Activated CD4-positive, alpha-beta T cell treated with anti-CD3 and anti-CD28 coated beads for 48 hours (primary cell): ENCODE measurements at regions not wholly inside any gene's neighbourhood (a gene's known extent, or its start where the extent isn't known, plus 50 kb on each side); places are given as distances from the start of the nearest gene placed in this dataset.
"Not testable (repeated sequence)": the region's sequence is repeated elsewhere in the genome, so short reads cannot be mapped to it uniquely, and the experiment has no call there.

Experiments
- DNase-seq: peaks from one replicate; pipeline ENCODE4 v3.0.0-alpha.2; 2020

GRCh38 chr5:87115839-87116364 lies 151.8 kb upstream of the RASA1 start:
- DNase-seq = no peak

DNA sequence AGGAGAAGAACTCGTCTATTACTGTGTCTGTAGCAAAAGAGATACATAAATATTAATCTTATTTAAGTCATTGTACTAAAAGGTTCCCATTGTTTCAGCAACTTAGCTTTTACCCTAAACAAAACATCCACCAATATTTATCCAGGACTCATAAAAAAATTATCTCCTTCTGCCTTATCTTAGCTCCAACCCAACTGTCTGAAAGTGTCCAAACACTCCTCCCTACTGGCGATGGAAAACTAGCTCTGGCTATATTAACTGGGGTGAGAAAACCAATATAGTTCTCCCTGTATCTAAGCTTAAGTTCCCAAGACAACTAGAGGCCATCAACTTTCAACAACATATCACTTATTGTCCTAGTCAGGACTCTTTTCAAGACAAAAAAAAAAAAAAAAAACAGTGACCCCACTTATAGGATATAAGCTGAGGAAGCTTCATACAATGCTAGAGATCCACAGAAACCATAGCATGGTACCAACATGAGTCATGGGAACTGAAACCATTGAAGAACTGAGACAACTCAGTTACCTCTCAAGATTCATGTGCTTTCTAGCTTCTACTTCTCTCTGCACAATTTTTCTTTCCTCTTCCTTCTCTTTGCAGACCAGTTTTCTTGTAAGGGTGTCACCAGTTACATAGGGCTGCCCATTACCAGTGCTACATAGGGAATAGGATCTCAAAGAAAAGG lies 150.7 kb upstream of the RASA1 start:
- no peak for DNase-seq

DNA sequence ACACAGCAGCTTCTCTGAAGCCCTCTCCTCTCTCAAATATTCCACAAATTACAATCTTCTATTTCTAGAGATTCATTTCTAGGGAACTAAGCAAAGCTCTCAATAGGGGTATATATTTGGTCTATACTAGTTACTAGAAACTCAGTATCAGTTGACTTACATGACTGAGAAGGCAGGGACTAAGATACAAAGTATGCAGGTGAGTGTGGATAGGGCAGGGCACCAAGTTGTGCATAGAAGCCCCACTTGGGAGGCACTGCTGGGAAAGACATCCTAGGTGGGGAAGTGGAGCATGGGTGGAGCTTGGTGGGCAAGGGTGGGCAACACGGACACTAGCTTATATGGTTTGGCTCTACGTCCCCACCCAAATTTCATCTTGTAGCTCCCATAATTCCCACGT lies 148.1 kb upstream of the RASA1 start:
- no peak for DNase-seq

GRCh38 chr5:87120518-87121303 lies 147.0 kb upstream of the RASA1 start:
- DNase-seq = peak; percentile 17

GRCh38 chr5:87121304-87122150 lies 146.2 kb upstream of the RASA1 start:
- DNase-seq = peak; percentile 45

- DNase-seq = no peak
These were observed 145.3 kb upstream of the RASA1 start for GRCh38 chr5:87122151-87122977.

- no peak for DNase-seq
These were observed 141.9 kb upstream of the RASA1 start for GRCh38 chr5:87125766-87126165.

DNA sequence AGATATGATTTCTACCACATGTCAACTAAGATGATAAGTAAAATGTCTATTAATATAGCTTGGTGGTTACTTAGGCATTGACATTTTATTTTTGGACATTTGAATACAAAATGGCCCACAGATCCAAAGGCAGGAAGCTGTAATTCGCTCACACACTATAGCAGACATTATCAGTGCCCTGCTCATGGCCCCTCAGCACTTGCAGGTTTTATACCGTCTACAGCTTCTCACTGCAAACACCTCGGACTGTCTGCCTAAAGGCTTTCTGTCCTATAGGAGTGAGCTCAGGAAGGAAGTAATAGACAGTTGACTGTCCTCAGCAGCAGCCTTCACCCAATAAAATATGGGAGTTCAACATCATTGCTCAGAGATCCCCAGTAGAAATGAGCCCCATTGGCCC lies 140.8 kb upstream of the RASA1 start:
- DNase-seq = no peak

DNA sequence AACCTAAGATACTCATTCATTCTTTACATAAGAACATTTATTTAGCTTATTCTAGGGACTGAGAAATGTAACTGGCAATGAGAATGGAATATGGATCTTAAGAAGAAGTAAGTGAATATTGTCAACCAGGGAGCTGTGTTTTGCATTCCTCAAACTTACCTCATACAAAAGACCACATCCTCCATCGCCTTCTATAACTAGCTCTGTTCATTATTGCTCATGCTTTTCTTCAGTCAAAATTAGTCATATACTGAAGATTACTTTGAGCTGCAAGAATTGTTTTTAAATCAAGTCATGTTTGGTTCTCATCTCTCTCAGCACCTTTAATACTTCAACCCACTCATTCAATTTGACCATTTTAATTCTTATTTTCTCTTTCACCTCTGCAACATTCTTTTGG lies 140.3 kb upstream of the RASA1 start:
- DNase-seq = no peak

- DNase-seq = peak; percentile 15
These were observed 139.6 kb upstream of the RASA1 start for GRCh38 chr5:87127956-87128687.

- no peak for DNase-seq
These were observed 138.6 kb upstream of the RASA1 start for GRCh38 chr5:87129046-87129445.

- DNase-seq = no peak
These were observed 135.0 kb upstream of the RASA1 start for GRCh38 chr5:87132696-87133095.

DNA sequence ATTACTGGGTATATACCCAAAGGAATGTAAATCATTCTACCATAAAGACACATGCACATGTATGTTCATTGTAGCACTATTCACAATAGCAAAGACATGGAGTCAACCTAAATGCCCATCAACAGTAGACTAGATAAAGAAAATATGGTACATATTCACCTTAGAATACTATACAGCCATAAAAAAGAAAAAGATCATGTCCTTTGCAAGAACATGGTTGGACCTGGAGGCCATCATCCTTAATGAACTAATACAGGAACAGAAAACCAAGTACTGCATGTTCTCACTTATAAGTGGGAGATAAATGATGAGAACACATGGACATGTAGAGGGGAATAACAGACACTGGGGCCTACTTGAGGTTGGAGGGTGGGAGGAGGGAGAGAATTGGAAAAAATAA lies 133.2 kb upstream of the RASA1 start:
- DNase-seq = not testable (repeated sequence)

GRCh38 chr5:87136096-87136495 lies 131.6 kb upstream of the RASA1 start:
- no peak for DNase-seq

DNA sequence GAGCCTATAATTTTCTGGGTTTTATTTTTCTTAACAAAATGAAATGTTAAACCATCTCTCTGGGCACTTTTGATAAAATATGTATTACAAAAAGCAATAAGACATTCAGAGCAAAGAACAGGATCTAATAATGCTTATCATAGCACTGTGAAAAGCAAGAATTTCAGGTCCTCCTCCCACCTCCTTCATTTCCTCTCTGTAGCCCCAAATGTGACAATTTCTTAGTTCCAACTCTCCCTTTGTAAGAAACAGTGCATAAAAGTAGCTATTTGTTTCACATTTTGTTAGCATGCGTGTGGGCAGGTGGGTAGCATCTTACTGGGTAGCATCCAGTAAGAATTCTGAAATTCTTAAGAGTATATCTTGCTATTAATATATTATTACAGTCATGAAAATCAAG lies 130.9 kb upstream of the RASA1 start:
- DNase-seq = no peak

DNA sequence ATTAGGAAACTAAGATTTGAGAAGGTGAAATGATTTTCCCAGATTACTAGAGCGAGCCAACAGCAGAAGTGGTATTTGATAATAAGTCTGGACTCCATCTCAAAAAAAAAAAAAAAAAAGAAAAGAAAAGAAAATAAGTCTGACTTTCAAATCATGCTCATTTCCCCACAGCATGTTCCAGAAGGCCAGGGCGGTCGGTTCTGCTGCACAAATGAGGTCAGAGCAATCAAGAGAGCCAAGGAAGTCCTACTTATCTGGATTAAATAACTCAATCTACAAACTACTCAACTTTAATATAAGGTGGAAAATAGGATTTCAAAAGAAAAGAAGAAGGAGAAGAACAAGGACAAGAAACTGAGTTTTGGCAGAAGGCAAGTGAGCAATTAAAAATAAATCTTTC lies 130.4 kb upstream of the RASA1 start:
- DNase-seq = no peak

DNA sequence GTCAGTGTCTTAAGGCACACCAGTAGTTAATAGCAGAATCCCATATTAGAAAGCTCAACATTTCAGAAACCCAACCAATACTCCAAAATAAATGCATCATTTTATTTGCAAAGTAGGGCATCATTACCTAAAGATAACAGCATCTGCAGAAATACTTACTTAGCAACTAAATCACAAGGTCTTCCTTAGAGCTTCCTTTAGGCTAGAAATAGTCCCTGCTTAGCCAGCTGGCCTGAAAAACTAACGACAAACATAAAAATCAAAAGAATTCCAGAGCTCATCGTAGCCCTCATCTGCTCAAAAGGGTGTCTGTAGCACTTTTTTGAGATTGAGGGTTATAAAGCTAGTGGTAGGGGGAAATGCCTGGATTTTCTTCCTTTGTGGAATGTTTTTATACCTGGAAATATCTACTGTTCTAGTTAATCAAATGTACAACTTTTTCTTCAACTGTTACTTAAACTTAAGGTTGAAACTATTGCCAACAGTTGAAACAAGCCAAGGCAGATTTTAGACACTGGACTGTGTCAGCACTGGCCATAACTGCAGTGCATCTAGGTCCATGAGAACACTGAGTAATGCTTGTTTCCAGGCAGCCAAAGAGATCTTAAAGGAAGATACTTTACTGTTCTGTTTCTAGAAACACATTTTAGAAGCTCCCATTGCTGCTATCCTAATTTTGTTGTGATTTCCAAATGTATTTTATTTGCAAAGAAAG lies 129.4 kb upstream of the RASA1 start:
- DNase-seq = no peak

- DNase-seq = no peak
These were observed 127.9 kb upstream of the RASA1 start for GRCh38 chr5:87139795-87140194.

- no peak for DNase-seq
These were observed 126.1 kb upstream of the RASA1 start for GRCh38 chr5:87141544-87141943.

- not testable (repeated sequence) for DNase-seq
These were observed 121.8 kb upstream of the RASA1 start for GRCh38 chr5:87145853-87146252.

- DNase-seq = no peak
These were observed 120.2 kb upstream of the RASA1 start for GRCh38 chr5:87147441-87147840.
